GM21737 (cell line): ENCODE measurements at regions not wholly inside any gene's neighbourhood (a gene's known extent, or its start where the extent isn't known, plus 50 kb on each side); places are given as distances from the start of the nearest gene placed in this dataset.
A peak's percentile ranks its signal among the peaks of the same experiment; 100 is the strongest.
"Not testable (repeated sequence)": the region's sequence is repeated elsewhere in the genome, so short reads cannot be mapped to it uniquely, and the experiment has no call there.

Experiments used
- ATAC-seq: cut with Tn5 transposase; IDR thresholded peaks from one replicate; pipeline ENCODE4 v1.9.1; 2021; ENCODE audit warnings: mild to moderate bottlenecking, moderate library complexity; ENCODE audit not compliant: unreplicated experiment

- no peak for ATAC-seq
Measured at GRCh38 chr12:47351526-47351925, 271.8 kb upstream of the AMIGO2 start.

GRCh38 chr12:47350062-47350408 lies 270.3 kb upstream of the AMIGO2 start:
- no peak for ATAC-seq

DNA sequence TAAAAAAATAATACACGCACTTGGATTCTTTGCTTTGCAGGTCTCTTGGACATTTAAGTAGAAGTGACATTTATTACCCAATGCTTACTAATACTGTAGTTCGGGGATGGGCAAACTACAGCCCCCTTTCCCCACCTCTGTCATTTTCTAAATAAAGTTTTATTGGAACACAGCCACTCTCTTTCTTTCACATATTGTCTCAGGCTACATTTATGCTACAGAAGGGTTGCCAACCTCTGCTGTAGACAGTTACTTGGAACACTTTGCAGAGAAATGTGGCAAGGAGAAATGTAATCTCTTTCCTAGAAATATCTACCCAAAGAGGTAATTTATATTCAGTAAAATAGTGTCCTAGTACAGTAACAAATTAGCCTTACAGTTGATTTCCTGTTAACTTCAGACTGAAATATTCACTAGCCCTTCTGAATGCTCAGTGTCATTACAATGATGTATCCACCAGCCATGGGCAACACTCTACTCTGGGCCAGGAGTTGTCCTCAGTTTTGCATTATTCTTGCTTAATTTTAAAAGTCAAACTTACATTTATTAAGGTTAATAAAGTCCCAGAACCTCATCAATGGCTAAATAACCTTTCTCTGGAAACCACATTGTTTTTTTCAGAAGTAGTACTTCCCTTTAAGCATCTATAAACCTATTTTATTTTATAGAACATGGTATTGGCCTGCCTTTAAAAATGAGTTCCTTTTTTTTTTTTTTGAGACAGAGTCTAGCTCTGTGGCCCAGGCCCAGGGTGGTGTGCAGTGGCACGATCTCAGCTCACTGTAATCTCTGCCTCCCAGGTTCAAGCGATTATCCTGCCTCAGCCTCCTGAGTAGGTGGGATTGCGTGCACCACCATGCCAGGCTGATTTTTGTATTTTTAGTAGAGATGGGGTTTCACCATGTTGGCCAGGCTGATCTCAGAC lies 269.6 kb upstream of the AMIGO2 start:
- ATAC-seq: no peak

GRCh38 chr12:47348206-47348605 lies 268.4 kb upstream of the AMIGO2 start:
- ATAC-seq: no peak

DNA sequence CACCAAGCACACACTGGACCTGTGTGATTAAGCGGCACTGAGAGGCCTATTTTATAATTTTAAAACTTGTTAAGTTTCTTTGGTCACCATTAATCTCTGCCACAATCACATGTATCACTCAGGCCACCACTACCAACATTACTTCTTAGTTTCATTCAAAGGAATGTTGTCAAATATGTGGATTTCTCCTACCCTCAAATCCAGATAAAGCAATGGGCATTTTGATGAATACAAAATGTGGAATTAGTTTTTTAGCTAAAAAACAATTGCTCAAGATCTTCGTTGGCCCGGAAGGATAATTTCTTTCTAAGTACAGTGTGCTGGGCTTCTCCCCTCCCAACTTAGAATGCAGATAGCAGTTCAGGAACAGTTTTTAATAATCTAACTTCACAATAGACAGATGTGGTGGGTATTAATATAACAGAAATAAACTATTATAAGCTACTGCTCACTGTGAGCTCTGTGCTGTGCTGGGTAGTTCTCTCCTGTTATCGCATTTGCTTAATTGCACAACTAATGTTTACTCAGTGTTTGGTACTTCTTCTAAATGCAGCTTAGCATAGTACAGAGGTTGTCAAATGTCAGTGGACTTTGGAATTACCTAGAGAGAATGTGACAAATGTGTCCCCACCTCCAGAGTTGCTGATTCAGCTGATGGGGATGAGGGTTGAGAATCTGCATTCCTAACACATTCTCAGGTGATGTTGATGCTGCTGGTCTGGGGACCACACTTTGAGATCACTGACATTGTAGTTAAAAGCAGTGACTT lies 266.7 kb upstream of the AMIGO2 start:
- no peak for ATAC-seq

GRCh38 chr12:47343684-47344567 lies 264.2 kb upstream of the AMIGO2 start:
- ATAC-seq: no peak

DNA sequence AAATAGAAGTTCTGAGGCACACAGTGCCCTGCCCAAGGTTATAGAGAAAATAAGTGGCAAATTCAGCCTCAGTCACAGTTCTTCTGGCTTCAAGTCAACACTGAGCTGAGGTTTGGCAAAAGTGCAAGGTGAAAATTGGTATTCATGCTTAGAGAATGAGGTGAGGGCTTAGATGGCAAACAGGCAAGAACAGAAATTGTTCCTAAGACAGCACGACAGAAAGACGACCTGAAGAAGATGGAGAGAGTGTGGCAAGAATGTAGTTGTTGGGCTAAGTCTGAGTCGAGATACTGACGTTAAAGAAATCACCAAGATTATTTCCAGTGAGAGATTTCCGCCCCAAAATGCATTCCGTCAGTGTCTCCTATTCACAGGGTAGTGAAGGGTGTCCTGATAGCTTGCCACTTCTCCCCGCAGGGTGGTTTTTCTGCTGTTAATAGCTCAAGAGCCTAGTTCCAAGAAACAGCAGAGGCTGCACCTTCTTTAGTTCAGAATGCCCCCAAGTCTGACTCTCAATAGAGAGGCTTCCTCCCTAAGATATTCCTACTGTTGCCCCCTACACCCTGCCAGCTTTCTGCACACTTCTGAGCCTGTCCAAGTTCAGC lies 260.8 kb upstream of the AMIGO2 start:
- ATAC-seq: no peak

DNA sequence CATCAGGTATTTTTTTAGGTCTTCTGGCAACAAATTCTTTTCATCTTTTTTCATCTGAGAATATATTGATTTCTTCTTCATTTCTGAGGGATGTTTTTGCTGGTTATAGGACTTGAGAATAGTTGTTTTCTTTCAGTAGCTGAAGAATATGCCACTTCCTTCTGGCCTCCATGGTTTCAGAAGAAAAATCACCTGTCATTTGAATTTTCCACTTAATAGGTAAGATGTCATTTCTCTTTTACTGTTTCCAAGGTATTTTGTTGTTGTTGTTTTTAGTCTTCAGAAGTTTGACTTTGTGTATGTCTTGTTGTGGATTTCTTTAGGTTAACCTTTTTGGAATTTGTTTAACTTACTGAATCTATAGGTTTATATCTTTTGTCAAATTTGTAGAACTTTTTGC lies 257.8 kb upstream of the AMIGO2 start:
- no peak for ATAC-seq

DNA sequence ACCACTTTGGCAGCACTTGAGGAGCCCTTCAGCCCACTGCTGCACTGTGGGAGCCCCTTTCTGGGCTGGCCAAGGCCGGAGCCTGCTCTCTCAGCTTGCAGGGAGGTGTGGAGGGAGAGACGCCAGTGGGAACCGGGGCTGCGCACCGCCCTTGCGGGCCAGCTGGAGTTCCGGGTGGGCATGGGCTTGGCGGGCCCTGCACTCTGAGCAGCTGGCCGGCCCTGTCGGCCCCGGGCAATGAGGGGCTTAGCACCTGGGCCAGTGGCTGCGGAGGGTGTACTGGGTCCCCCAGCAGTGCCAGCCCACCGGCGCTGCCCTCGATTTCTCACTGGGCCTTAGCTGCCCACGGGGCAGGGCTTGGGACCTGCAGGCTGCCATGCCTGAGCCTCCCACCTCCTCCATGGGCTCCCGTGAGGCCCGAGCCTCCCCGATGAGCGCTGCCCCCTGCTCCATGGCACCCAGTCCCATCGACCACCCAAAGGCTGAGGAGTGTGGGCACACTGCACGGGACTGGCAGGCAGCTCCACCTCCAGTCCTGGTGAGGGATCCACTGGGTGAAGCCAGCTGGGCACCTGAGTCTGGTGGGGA lies 253.6 kb upstream of the AMIGO2 start:
- not testable (repeated sequence) for ATAC-seq

DNA sequence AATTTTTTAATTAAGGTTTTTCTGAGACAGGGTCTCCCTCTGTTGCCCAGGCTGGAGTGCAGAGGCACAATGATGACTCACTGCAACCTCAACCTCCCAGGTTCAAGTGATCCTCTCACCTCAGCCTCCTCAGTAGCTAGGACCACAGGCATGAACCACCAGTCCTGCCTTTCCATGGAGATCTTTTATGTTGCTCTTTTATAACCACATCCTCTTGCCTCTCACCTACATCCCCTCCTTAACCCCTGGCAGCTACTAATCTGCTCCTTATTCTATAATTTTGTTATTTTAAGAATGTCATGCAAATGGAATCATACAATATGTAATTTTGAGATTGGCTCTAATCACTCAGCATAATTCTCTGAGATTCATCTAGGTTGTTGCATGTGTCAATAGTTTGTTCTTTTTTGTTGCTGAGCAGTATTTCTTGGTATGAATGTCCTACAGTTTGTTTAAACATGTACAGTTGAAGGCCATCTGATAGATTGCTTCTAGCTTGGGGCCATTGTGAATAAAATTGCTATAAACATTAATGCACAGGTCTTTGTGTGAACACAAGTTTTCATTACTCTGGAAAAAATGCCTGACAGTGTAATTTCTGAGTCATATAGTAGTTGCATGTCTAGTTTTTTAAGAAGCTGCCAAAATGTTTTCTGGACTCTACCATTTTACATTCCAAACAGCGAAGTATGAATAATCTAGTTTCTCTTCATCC lies 249.2 kb upstream of the AMIGO2 start:
- ATAC-seq: no peak

DNA sequence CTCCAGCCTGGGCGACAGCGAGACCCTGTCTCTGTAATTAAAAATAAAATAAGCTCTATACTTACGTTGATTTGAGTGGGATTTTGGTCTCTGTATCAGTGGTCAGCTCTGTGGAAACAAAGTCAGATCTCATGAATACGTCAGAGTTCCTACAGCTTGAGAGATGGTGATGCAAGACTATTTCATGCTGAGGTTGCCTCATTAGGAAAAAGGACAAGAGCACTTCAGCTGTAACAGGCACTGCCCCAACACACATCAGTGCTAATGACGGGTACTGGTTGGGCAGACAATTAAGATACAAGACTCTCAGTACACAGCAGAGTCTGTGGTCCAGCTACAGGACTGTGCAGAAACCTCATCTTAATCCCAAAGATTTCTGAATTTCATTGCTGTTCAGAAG lies 246.4 kb upstream of the AMIGO2 start:
- no peak for ATAC-seq

GRCh38 chr12:47323802-47324201 lies 244.0 kb upstream of the AMIGO2 start:
- no peak for ATAC-seq

DNA sequence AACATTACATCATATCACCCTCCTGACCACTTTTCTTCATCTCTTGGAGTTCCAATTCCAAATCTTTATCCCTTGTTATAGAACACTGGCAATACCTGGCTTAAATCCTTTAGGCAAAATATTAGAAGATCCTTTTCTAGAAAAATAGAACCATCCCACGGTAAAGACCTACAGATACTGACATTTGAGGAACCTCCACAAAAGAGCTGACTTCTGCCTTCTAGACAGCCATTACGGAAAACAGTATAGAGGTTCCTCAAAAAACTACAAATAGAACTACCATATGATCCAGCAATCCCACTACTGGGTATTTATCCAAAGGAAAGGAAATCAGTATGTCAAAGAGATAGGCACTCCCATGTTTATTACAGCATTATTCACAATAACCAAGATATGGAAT lies 241.7 kb upstream of the AMIGO2 start:
- no peak for ATAC-seq

- ATAC-seq: no peak
Measured at GRCh38 chr12:47319746-47320145, 240.0 kb upstream of the AMIGO2 start.

- no peak for ATAC-seq
Measured at GRCh38 chr12:47318963-47319362, 239.2 kb upstream of the AMIGO2 start.

DNA sequence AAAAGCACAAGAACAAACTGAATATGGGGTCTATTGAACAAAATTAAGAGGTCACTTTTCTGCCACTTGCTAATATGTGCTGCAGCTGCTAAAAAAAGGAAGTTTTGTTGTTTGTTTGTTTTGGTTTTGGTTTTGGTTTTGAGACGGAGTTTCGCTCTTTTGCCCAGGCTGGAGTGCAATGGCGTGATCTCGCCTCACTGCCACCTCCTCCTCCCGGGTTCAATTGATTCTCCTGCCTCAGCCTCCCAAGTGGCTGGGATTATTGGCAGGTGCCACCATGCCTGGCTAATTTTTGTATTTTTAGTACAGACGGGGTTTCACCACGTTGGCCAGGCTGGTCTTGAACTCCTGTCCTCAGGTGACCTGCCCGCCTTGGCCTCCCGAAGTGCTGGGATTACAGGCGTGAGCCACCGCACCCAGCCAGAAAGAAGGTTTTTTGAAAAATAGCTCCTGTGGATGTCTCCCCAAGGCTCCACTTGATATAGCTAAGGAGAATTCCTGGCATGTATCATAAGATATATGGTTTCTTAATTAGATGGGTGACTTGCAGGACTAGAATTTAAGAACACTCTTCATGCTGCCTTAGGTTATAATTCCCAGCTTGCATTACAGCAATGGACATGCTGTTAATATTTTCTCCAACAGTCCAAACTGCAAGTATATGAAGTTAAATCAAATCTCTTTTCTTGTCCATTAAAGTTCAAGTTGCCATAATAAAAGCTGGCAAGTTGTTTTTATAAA lies 237.6 kb upstream of the AMIGO2 start:
- no peak for ATAC-seq

DNA sequence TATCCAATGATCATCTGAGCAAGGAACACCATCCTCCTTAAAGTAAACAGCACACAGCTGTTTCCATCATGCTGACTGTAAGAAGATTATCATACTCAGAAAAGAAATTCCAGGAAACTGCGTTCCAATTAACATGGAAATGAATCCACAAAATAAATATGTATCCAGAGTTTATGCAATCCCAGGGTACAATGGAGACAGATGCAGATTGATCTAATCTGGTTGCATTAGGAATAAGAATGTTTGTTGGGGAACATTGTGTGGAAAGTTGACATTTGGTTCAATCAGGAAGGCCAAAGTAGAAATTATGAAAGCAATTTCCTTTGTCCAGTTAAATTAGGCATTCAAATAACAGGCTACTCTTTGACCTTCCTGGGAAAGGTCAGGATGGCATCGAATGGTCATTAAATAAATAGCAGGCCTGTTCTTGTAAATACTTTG lies 236.9 kb upstream of the AMIGO2 start:
- ATAC-seq: no peak

DNA sequence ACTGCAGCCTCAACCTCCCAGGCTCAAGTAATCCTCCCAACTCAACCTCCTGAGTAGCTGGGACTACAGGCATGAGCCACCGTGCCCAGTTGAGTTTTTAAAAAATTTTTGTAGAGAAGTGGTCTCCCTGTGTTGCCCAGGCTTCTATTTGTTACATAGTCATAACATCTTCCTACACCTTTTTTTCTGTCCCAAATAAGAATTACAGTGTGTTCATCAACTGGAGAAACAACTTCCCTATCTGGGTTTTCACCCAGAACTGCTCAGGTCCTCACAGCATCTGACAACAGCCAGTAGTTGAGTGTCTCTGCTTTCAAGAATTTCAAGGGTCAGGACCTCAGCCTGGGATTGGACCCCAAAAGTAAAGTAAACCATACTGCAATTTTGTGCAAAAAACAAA lies 235.2 kb upstream of the AMIGO2 start:
- no peak for ATAC-seq

DNA sequence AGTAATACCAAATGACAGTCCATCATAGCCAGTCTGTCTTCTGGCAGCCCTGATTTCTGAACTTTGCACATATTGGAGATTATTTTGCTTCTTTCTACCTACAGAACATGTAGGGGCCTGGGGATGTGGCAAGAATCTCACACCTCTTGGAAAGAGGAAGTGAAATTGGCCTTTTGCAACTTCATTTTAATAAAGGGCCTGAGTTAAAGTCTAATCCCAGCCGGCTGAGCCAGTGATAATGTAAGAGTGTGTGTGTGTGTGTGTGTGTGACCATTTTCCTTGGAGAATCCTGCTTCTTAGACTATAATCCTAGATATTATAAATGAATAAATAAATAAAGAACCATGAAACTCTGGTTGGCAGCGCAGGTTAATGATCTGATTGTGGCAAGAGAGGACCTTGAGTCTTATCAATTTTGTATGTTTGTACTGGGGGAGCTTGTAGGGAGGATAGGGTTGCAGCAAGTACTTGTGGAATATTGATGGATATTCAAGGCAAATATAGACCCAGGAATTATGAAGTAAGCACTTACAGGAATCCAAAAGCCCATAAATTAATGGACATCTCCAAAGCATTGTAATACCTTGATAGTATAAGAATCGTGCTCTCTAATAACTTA lies 233.2 kb upstream of the AMIGO2 start:
- peak; percentile 93 for ATAC-seq
